Activated CD4-positive, CD25-positive, alpha-beta regulatory T cell (primary cell): ENCODE measurements at regions not wholly inside any gene's neighbourhood (a gene's known extent, or its start where the extent isn't known, plus 50 kb on each side); places are given as distances from the start of the nearest gene placed in this dataset.

Source experiments
- DNase-seq, 4 experiments: peaks; one replicate each; lab custom pipeline; 2025; lab: John Stamatoyannopoulos, UW

DNA sequence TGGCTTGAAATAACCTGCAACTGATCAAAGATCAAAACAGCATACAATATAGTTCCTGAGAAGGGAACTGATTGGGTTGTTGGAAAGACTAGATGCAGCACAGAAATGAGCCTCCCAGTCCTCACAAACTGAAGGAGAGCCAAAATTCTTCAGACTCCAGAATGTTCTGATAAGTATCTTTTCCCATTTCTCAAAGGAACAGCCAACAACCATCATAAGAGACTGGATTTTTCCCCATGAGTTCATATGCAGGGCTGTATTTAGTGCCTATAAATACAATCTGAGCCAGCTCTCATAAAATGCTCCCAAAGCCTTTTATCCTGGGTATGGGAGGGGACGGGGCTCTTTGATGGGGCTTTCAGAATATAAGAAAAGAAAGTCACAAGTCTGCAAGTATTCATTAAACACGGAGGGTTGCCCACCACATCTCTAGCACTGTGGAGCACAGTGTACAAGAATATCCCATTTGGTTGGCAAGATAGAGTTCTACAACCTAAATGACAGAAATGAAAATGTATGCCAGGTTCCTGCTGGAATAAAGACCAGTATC is 50.7 kb upstream of the LYVE1 start:
- DNase-seq = no peak

DNA sequence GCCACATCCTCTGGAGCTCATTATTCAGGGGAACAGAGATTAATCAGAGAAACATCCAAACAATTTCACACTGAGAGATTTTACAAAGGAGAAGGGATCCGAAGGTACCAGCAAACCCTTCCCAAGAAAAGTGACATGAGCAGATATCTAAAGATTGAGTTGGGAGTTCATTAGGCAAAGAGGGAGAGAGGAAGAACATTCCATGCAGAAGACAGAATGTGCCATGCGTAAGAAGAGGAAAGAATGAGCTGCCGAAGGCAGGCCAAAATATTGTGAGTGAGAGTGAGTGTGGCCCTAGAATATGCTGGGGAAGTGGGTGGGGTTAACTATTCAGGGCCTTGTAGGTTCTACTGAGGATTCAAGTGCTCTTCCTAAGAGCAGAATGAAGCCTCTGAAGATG is 50.0 kb upstream of the LYVE1 start:
- DNase-seq = no peak
